GM12875 (cell line): ENCODE measurements at regions not wholly inside any gene's neighbourhood (a gene's known extent, or its start where the extent isn't known, plus 50 kb on each side); places are given as distances from the start of the nearest gene placed in this dataset.

ENCODE experiments used
- H3K4me3 ChIP-seq: one replicate; pipeline ENCODE4 v1.5.1; 2011; ENCODE audit warnings: low read depth, low read length, control low read depth
- CTCF ChIP-seq: IDR thresholded peaks from 2 replicates; pipeline ENCODE4 v1.5.1; 2011; ENCODE audit warnings: low read depth, mild to moderate bottlenecking, control low read depth, inconsistent platforms, low read length, moderate library complexity, borderline replicate concordance; ENCODE audit not compliant: insufficient read depth

- no peak for TF ChIP-seq CTCF
- H3K4me3 ChIP-seq = no peak overlapping the region
Measured at GRCh38 chr20:11448554-11448953, 469.1 kb upstream of the BTBD3 start.

DNA sequence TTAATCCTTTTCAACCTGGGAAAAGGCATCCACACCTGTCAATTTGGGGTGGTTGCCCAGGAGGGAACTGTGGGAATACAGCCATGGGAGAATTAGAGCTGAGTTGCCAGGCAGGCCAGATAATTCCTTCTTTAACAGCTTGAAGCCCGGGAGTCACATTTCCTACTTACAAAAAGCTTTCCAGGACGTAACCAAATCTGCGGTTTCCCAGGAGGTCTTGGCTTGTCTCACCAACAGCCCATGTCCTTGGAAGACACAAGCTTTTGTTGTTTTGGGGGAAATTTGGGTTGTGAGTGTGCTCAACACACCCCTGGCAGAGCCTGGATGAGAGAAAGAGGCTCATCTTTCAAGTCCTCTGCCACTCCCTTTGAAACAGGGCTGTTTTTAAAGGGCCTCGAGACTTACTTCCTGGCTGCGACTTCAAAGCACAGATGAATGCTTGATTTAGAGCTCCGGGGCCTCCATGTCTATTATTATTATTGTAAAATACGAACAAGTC is 465.9 kb upstream of the BTBD3 start:
- no peak overlapping the region for H3K4me3 ChIP-seq
- no peak for TF ChIP-seq CTCF

DNA sequence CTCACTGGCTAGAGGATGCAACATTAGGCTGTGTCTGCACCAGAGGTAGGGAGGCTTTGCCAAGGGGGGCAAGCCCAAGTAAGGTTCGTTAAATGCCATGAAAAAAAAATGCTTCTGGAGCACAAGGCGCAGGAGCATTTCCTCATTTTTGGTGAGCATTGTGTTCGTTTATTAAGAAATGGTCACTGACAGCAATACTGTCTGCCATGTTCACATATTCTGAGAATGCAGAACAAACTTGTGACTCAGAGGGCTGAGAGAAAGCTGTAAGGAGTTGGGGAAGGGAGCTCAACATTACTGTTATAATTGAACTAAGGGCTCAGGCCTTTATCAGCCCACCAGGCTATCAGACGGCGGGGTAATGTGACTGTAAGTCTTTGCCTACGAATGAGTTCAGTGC is 465.4 kb upstream of the BTBD3 start:
- TF ChIP-seq CTCF = no peak
- no peak overlapping the region for H3K4me3 ChIP-seq

GRCh38 chr20:11453430-11453829 is 464.3 kb upstream of the BTBD3 start:
- no peak overlapping the region for H3K4me3 ChIP-seq
- no peak for TF ChIP-seq CTCF

GRCh38 chr20:11454966-11455799 is 462.5 kb upstream of the BTBD3 start:
- TF ChIP-seq CTCF = no peak
- no peak overlapping the region for H3K4me3 ChIP-seq

DNA sequence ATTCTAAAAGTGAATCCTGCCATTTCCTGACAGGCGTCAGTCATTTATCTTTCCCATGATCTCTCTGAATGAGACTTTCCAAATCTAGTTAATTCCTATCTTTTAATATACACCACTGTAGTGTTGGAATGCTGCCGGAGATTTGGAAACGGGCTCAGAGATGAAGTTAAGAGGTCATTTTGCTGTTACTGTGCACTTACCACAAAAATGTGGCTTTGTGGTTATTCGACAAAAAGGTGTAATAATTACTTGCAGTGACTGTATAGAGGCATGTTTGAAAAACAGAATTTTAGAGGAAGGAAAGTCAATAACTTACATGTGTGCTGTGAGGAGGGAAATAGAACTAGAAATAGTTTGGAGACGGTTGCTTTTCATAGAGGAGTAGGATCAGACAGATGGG is 460.2 kb upstream of the BTBD3 start:
- no peak for TF ChIP-seq CTCF
- H3K4me3 ChIP-seq = no peak overlapping the region
